OCI-LY3 (cell line): ENCODE measurements at regions not wholly inside any gene's neighbourhood (a gene's known extent, or its start where the extent isn't known, plus 50 kb on each side); places are given as distances from the start of the nearest gene placed in this dataset.

Experiments
- H2AFZ ChIP-seq: fragments of 200-600, 300-600 bp; shearing (Covaris generic); 2 replicates; pipeline ENCODE4 v1.6.0; 2014; ENCODE audit warnings: antibody characterized with exemption, low read depth, low read length
- H3K27ac ChIP-seq: fragments of 200-600, 300-600 bp; sonication (generic); 2 replicates; pipeline ENCODE4 v1.5.1; 2014; ENCODE audit warnings: mild to moderate bottlenecking, low read length, moderate library complexity, mixed read lengths
- H3K27me3 ChIP-seq: fragments of 200-600, 300-600 bp; sonication (generic); 2 replicates; pipeline ENCODE4 v1.6.1; 2014; ENCODE audit warnings: low read depth, low read length, mixed read lengths
- H3K36me3 ChIP-seq: fragments of 200-600, 300-600 bp; sonication (generic); replicated peaks from 2 replicates; pipeline ENCODE3; 2014; ENCODE audit warnings: low read depth, low read length, mixed read lengths
- H3K4me1 ChIP-seq: fragments of 300-600, 200-600 bp; sonication (generic); 2 replicates; pipeline ENCODE4 v1.6.1; 2014; ENCODE audit warnings: low read length, mixed read lengths
- H3K4me2 ChIP-seq: fragments of 200-600, 300-600 bp; sonication (generic); 2 replicates; pipeline ENCODE4 v1.6.1; 2014; ENCODE audit warnings: low read length, mixed read lengths
- H3K4me3 ChIP-seq: fragments of 300-600, 200-600 bp; sonication (generic); 2 replicates; pipeline ENCODE4 v1.5.1; 2014; ENCODE audit warnings: antibody characterized with exemption, mild to moderate bottlenecking, low read length, moderate library complexity
- H3K79me2 ChIP-seq: fragments of 300-600, 200-600 bp; shearing (Covaris generic); 2 replicates; pipeline ENCODE4 v1.6.1; 2014; ENCODE audit warnings: mild to moderate bottlenecking, low read length, mixed read lengths
- H3K9ac ChIP-seq: fragments of 300-600, 200-600 bp; shearing (Covaris generic); 2 replicates; pipeline ENCODE4 v1.6.0; 2014; ENCODE audit warnings: mild to moderate bottlenecking, low read length, moderate library complexity
- H3K9me3 ChIP-seq: fragments of 200-600, 300-600 bp; shearing (Covaris generic); 2 replicates; pipeline ENCODE4 v1.6.1; 2014; ENCODE audit warnings: low read length, mixed read lengths; ENCODE audit not compliant: insufficient read depth
- H4K20me1 ChIP-seq: fragments of 200-600, 300-600 bp; sonication (generic); 2 replicates; pipeline ENCODE4 v1.6.1; 2016; ENCODE audit warnings: low read length, mixed read lengths; ENCODE audit not compliant: insufficient read depth
- EZH2phosphoT487 ChIP-seq: fragments of 200-600 bp; shearing (Covaris generic); IDR thresholded peaks from 2 replicates; pipeline ENCODE4 v1.6.1; 2018; ENCODE audit warnings: antibody characterized with exemption, mixed run types, low read depth
- TF ChIP-seq, protein P1 (sequence below): fragments of 200-600, 300-600 bp; sonication (generic); IDR thresholded peaks from 2 replicates; pipeline ENCODE4 v1.5.1; 2014; ENCODE audit warnings: antibody characterized with exemption, low read length, low read depth

DNA sequence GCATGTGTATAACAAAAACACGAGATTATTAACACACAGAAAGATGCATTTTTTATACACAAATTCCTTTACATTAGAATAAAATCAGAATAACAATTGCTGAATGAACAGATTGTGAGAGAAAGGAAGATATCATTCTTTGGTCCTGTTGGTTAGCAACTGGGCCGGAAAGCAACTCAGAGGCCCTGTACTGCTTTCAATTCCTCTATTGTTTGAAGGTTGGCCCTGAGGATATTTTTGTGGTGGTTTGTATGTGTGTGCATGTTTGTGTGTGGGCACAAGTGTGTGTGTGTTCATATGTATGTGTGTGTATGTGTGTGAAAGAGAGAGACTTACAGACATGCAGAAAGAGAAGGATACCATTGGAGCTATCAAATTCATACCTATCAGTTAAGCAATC lies 356.8 kb upstream of the DMAC1 start:
- H3K4me2 ChIP-seq = no peak overlapping the region
- H3K79me2 ChIP-seq = no peaks in the 10 kb centered on the region
- no peaks in the 10 kb centered on the region for H3K27me3 ChIP-seq
- no peak overlapping the region for H3K9ac ChIP-seq
- no peak overlapping the region for H2AFZ ChIP-seq
- no peaks in the 10 kb centered on the region for H4K20me1 ChIP-seq
- H3K27ac ChIP-seq = no peak overlapping the region
- H3K36me3 ChIP-seq = no peaks in the 10 kb centered on the region
- H3K4me3 ChIP-seq = no peak overlapping the region
- no peaks in the 10 kb centered on the region for H3K9me3 ChIP-seq
- H3K4me1 ChIP-seq = no peaks in the 10 kb centered on the region
- TF ChIP-seq, protein P1, sequence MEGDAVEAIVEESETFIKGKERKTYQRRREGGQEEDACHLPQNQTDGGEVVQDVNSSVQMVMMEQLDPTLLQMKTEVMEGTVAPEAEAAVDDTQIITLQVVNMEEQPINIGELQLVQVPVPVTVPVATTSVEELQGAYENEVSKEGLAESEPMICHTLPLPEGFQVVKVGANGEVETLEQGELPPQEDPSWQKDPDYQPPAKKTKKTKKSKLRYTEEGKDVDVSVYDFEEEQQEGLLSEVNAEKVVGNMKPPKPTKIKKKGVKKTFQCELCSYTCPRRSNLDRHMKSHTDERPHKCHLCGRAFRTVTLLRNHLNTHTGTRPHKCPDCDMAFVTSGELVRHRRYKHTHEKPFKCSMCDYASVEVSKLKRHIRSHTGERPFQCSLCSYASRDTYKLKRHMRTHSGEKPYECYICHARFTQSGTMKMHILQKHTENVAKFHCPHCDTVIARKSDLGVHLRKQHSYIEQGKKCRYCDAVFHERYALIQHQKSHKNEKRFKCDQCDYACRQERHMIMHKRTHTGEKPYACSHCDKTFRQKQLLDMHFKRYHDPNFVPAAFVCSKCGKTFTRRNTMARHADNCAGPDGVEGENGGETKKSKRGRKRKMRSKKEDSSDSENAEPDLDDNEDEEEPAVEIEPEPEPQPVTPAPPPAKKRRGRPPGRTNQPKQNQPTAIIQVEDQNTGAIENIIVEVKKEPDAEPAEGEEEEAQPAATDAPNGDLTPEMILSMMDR = no peak
- TF ChIP-seq EZH2phosphoT487 = no peak

DNA sequence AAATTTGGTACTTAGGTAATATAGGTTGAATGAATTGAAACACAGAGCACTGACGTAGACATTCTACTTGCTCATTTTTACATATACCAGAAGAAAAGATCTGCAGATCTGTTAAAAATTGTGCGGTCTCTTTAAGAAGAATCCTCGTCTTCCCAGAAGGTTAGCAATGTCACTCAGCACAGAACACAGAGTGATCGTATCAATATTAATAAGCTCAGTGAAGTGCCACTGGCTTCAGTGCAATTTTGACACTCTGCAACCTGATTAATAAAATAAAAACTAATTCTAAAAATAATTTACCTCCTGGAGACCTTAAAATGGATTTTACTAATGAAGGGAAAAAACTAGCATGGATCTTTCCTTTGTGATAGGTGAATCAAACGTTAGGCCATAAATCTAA lies 356.1 kb upstream of the DMAC1 start:
- no peaks in the 10 kb centered on the region for H4K20me1 ChIP-seq
- no peaks in the 10 kb centered on the region for H3K36me3 ChIP-seq
- TF ChIP-seq, protein P1 = no peak
- no peak for TF ChIP-seq EZH2phosphoT487
- no peak overlapping the region for H3K4me2 ChIP-seq
- no peaks in the 10 kb centered on the region for H3K4me1 ChIP-seq
- H2AFZ ChIP-seq = no peak overlapping the region
- H3K9me3 ChIP-seq = no peaks in the 10 kb centered on the region
- H3K9ac ChIP-seq = no peak overlapping the region
- H3K4me3 ChIP-seq = no peak overlapping the region
- H3K27me3 ChIP-seq = no peaks in the 10 kb centered on the region
- no peak overlapping the region for H3K27ac ChIP-seq
- H3K79me2 ChIP-seq = no peaks in the 10 kb centered on the region

- Histone ChIP-seq H3K9me3 (no peaks in the 10 kb centered on the region), H3K4me2 (no peak overlapping the region), H3K27ac (no peak overlapping the region)
These were observed 344.1 kb upstream of the DMAC1 start for GRCh38 chr9:8143677-8144076.

GRCh38 chr9:8140557-8140956 lies 341.0 kb upstream of the DMAC1 start:
- TF ChIP-seq, protein P1 = no peak
- no peak for TF ChIP-seq EZH2phosphoT487
- no peak overlapping the region for H2AFZ ChIP-seq
- no peaks in the 10 kb centered on the region for H3K27me3 ChIP-seq
- H3K9ac ChIP-seq = no peak overlapping the region
- H3K27ac ChIP-seq = no peak overlapping the region
- no peak overlapping the region for H3K4me2 ChIP-seq
- no peak overlapping the region for H3K4me3 ChIP-seq
- no peaks in the 10 kb centered on the region for H3K36me3 ChIP-seq
- H3K4me1 ChIP-seq = no peaks in the 10 kb centered on the region
- no peaks in the 10 kb centered on the region for H3K79me2 ChIP-seq
- H3K9me3 ChIP-seq = no peaks in the 10 kb centered on the region
- H4K20me1 ChIP-seq = no peaks in the 10 kb centered on the region

More at GRCh38 chr9:8143677-8144076, 344.1 kb upstream of the DMAC1 start:
- no peak overlapping the region for H2AFZ ChIP-seq
- H3K4me1 ChIP-seq = no peaks in the 10 kb centered on the region
- TF ChIP-seq, protein P1 = no peak
- no peak for TF ChIP-seq EZH2phosphoT487
- no peaks in the 10 kb centered on the region for H4K20me1 ChIP-seq
- H3K4me3 ChIP-seq = no peak overlapping the region
- H3K27me3 ChIP-seq = no peaks in the 10 kb centered on the region
- H3K9ac ChIP-seq = no peak overlapping the region
- no peaks in the 10 kb centered on the region for H3K79me2 ChIP-seq
- no peaks in the 10 kb centered on the region for H3K36me3 ChIP-seq
